HG03039 (cell line): ENCODE measurements at regions not wholly inside any gene's neighbourhood (a gene's known extent, or its start where the extent isn't known, plus 50 kb on each side); places are given as distances from the start of the nearest gene placed in this dataset.
"Not testable (repeated sequence)": the region's sequence is repeated elsewhere in the genome, so short reads cannot be mapped to it uniquely, and the experiment has no call there.

ENCODE experiments used
- ATAC-seq: cut with Tn5 transposase; IDR thresholded peaks from one replicate; pipeline ENCODE4 v1.9.1; 2021; ENCODE audit warnings: mild to moderate bottlenecking, moderate library complexity; ENCODE audit not compliant: unreplicated experiment

DNA sequence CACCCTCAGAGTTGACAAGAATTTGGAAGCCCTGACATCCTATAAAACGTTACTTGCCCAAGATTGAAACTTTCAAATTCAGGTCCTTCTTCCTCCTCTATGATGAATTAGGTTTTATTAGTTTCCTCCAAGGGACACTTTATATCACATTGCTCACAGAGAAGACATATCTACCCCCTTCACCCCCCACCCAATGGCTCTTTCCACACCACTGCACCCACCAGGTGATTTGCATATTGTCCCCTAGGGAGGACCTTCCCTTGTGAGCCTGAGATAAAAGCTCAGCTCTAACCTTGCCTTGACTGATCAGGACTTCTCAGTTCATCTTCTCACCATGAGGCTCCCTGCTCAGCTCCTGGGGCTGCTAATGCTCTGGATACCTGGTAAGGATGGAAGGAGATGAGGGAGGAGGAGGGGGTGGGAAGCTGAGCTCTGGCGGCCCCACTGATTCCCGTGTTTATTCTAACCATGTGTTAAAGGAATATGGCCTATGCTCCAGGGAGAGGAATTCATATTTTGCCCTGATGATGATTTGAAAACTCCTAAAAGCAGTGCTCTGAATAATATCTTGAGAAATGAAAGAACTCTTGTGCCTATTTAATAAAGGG is 1255.8 kb downstream of the RPIA start:
- not testable (repeated sequence) for ATAC-seq

GRCh38 chr2:89948102-89948501 is 1256.6 kb downstream of the RPIA start:
- peak; percentile 74 for ATAC-seq

GRCh38 chr2:89950807-89951206 is 1259.3 kb downstream of the RPIA start:
- ATAC-seq: not testable (repeated sequence)

DNA sequence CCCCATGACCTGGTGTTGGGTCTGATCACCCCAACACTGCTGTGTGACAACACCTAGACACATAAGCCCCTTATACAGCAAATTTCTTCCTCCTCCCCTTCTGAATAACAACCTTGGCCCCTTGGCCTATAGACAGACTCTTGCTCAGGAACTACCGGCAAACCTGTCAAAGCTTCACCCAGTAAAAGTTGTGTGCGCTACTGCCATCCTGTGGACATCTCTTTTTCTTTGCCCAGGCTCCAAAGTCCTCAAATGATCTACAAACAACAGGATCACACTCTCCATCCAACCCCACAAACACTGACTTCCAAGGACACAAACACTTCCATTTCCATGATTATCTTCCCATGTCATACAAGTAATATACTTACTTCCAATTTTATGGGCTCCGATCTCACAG is 1265.8 kb downstream of the RPIA start:
- not testable (repeated sequence) for ATAC-seq

- not testable (repeated sequence) for ATAC-seq
These were observed 1268.4 kb downstream of the RPIA start for GRCh38 chr2:89959729-89960378.

- not testable (repeated sequence) for ATAC-seq
These were observed 1269.1 kb downstream of the RPIA start for GRCh38 chr2:89960570-89960969.

- peak; percentile 86 for ATAC-seq
These were observed 1277.1 kb downstream of the RPIA start for GRCh38 chr2:89968567-89968966.

GRCh38 chr2:89969190-89969589 is 1277.7 kb downstream of the RPIA start:
- ATAC-seq: not testable (repeated sequence)

DNA sequence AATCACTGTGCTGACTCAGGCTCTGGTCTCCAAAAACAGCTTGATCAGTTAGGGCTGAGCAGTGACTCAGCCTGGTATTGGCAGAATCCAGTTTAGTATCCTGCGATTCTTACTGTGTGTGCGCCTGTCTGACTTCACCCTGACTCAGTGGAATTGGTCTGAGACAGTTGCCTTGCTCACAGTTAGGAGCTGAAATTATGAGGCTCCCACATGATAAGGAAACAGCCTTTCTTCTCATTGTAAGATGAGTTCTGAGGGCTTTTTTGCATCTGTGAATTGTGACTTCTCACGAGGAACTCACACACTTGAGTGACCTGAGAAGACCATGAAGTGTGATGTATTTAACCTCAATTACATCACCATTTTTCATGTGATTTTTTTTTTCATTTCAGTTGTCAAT is 1282.4 kb downstream of the RPIA start:
- ATAC-seq: not testable (repeated sequence)

DNA sequence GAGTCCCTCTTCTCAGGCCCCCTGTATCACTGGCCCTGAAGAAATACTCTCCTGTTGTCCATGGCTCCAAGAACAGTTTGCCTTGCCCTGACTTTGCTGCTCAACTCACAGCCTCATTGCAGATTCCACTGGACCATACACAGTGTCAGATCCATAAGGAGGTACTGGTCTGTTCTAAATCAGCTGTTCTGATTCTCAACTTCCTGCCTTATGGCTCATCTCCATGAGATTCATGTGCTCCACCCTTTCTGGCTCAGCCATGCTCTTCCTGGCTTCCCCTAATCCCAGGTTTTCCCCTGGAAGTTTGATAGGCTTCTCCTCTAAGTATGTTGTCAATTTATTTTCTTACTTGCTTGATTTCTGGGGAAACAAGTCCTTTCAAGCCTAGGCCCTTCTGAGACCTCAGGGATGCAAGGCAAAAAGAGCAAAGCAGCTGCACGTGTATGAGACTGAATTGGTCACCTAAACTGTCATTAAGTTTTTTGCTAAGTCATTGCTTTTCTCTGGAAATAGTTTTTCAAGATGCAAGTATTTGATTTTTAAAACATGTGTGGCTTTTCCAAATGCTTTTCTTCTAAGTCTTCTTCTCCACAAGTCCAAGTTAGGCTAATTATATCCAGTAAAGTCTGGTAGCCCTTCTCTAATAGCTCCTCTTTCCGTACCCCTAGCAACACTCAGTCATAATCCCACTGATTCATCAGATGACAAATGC is 1288.5 kb downstream of the RPIA start:
- ATAC-seq: not testable (repeated sequence)

- not testable (repeated sequence) for ATAC-seq
These were observed 1290.8 kb downstream of the RPIA start for GRCh38 chr2:89982246-89982645.

GRCh38 chr2:89985650-89986049 is 1294.2 kb downstream of the RPIA start:
- not testable (repeated sequence) for ATAC-seq

DNA sequence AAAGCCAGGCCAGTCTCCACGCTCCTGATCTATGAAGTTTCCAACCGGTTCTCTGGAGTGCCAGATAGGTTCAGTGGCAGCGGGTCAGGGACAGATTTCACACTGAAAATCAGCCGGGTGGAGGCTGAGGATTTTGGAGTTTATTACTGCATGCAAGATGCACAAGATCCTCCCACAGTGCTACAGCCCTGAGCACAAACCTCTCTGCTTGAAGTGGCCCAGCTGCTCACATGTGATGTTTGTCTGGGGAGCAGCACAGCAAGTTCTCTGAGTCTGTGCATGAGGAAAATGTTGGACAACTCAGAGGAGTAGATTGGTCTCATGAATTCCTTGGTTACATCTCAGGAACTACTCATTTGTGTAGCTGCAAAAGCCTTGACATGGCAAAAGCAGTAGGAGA is 1295.1 kb downstream of the RPIA start:
- not testable (repeated sequence) for ATAC-seq

GRCh38 chr2:89996779-89997178 is 1305.3 kb downstream of the RPIA start:
- not testable (repeated sequence) for ATAC-seq

DNA sequence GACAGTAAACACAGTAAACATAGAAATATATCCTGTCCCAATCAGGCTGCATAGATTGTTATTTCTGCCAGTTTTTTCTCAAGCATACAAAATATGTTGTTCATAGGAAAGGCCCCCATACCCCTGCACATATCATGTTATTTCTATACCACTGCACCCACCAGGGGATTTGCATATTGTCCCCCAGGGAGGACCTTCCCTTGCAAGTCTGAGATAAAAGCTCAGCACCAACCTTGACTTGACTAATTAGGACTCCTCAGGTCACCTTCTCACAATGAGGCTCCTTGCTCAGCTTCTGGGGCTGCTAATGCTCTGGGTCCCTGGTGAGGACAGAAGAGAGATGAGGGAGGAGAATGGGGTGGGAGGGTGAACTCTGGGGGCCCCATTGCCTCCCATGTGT is 1313.1 kb downstream of the RPIA start:
- ATAC-seq: not testable (repeated sequence)

DNA sequence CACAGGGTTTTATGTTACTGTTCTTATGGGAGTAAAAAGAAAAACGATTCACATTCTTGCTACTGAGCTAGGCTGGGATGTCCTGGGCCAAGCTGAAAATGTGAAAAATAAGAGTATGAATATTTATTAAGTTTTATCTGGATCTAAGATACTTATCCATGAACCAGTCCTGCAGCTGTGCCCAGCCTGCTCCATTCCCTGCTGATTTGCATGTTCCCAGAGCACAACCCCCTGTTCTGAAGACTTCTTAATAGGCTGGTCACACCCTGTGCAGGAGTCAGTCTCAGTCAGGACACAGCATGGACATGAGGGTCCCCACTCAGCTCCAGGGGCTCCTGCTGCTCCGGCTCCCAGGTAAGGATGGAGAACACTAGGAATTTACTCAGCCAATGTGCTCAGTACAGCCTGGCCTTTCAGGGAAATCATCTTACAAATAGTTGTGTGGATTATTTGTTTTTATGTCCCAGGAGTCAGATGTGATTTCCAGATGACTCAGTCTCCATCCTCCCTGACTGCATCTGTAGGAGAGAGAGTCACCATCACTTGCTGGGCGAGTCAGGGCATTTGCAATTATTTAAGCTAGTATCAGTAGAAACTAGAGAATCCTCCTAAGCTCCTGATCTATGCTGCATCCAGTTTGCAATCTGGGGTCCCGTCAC is 1319.1 kb downstream of the RPIA start:
- ATAC-seq: not testable (repeated sequence)

DNA sequence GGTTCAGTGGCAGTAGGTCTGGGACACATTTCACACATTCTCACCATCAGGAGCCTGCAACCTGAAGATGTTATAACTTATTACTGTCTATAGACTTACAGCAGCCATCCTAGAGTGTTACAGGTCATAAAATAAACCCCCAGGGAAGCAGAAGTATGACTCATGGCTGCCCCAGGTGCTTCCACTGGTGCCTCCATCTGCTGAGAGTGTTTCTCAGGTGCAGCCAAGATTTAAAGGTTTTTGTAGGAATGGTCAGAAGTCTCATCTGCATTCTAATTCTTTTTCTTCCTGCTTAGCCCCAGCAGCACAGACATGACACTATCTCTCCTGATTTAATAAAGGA is 1319.6 kb downstream of the RPIA start:
- not testable (repeated sequence) for ATAC-seq

- not testable (repeated sequence) for ATAC-seq
These were observed 1328.4 kb downstream of the RPIA start for GRCh38 chr2:90019908-90020307.

GRCh38 chr2:90021234-90021633 is 1329.8 kb downstream of the RPIA start:
- not testable (repeated sequence) for ATAC-seq

DNA sequence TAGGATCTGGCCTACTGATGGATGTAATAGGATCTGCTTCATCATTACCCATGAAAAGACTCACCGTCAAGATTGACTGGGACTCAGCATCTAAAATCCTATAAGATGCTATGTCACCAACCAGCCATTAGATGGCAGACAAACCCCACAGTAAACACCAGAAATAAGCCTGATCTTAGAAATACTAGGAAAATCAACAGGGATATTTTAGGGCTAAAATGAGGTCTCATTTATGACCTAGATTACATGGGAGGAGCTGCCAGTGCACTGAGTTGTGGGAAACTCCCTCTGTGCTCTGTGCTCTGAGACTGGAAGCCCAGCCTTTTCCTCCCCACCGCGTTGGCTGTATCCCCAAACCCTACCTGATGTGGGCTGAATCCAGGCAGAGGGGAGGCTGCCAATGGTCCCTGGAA is 1335.8 kb downstream of the RPIA start:
- ATAC-seq: not testable (repeated sequence)

DNA sequence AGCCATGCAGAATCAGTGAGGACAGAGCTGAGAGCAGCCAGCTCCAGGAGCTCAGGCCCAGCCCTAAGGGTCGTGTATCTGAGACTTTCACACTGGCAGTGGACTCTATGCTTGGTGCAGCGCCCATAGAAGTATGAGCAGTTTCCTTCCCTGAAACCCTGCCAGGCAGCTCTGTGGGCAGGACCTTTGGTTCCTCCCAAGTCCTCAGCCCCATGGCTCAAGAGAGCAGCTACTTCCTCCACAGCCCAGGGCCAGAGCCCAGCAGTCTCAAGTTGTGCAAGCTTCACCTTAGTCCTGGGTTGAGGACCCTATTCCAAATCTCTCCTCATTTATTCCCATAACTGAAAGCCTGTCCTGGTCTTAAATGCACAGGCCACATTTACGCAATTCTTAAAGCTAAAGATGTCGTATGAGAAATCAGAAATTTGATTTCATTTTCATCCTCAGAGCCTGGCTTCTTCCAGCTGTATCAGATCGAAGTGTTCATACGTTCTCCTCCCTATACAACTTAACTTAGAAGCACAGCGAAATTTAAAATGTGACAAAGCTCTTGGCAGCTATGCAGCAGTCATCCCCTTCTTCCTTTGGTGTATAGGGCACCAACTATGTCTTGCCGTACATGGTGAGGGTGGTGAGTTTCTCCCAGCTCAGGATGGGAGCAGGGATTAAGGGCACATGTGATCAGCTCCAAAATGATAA is 1337.1 kb downstream of the RPIA start:
- ATAC-seq: not testable (repeated sequence)
